Hypothalamus (tissue), 51 donors: ENCODE measurements at regions not wholly inside any gene's neighbourhood (a gene's known extent, or its start where the extent isn't known, plus 50 kb on each side); places are given as distances from the start of the nearest gene placed in this dataset.

Source experiments
- DNase-seq, 51 donors: peaks; one replicate each; lab custom pipeline; 2025; lab: John Stamatoyannopoulos, UW

GRCh38 chr10:130824230-130825014, 487.1 kb downstream of the TCERG1L start:
- DNase-seq, result no peak

- DNase-seq, result no peak
Measured at GRCh38 chr10:130833596-130833995, 477.9 kb downstream of the TCERG1L start.

GRCh38 chr10:130834170-130834569, 477.4 kb downstream of the TCERG1L start:
- no peak for DNase-seq

- no peak for DNase-seq
Measured at GRCh38 chr10:130834573-130834972, 476.9 kb downstream of the TCERG1L start.

GRCh38 chr10:130835068-130835467, 476.5 kb downstream of the TCERG1L start:
- no peak for DNase-seq

- DNase-seq, result no peak
Measured at GRCh38 chr10:130836344-130836743, 475.2 kb downstream of the TCERG1L start.

GRCh38 chr10:130843051-130843653, 468.4 kb downstream of the TCERG1L start:
- no peak for DNase-seq

- no peak for DNase-seq
Measured at GRCh38 chr10:130844310-130844709, 467.2 kb downstream of the TCERG1L start.

GRCh38 chr10:130847170-130847569, 464.4 kb downstream of the TCERG1L start:
- DNase-seq, result no peak

GRCh38 chr10:130848855-130849254, 462.7 kb downstream of the TCERG1L start:
- DNase-seq, result no peak

- no peak for DNase-seq
Measured at GRCh38 chr10:130854151-130854550, 457.4 kb downstream of the TCERG1L start.

- no peak for DNase-seq
Measured at GRCh38 chr10:130857631-130858295, 453.8 kb downstream of the TCERG1L start.

- DNase-seq, result no peak
Measured at GRCh38 chr10:130858626-130859025, 452.9 kb downstream of the TCERG1L start.

GRCh38 chr10:130859427-130859826, 452.1 kb downstream of the TCERG1L start:
- DNase-seq, result no peak

GRCh38 chr10:130862122-130862521, 449.4 kb downstream of the TCERG1L start:
- no peak for DNase-seq

GRCh38 chr10:130862626-130863025, 448.9 kb downstream of the TCERG1L start:
- DNase-seq, result no peak

GRCh38 chr10:130863044-130863443, 448.5 kb downstream of the TCERG1L start:
- no peak for DNase-seq

- DNase-seq, result no peak
Measured at GRCh38 chr10:130864961-130865818, 446.3 kb downstream of the TCERG1L start.

GRCh38 chr10:130866857-130867256, 444.7 kb downstream of the TCERG1L start:
- DNase-seq, result no peak

- no peak for DNase-seq
Measured at GRCh38 chr10:130867446-130868194, 443.9 kb downstream of the TCERG1L start.
